Heart right ventricle (tissue), 16 donors: ENCODE measurements at regions not wholly inside any gene's neighbourhood (a gene's known extent, or its start where the extent isn't known, plus 50 kb on each side); places are given as distances from the start of the nearest gene placed in this dataset.

Source experiments
- ATAC-seq, 8 donors: fragments of 200-7000 bp; cut with Tn5 transposase; one replicate each; pipeline ENCODE4 v1.9.1; 2020; ENCODE audit warnings: mild to moderate bottlenecking in 8 of 8, moderate library complexity in 8 of 8, moderate number of reproducible peaks in 1 of 8
- DNase-seq, 2 donors: peaks; one replicate each; pipeline ENCODE4 v3.0.0-alpha.2; 2020
- H3K27ac ChIP-seq, 10 donors: fragments of 200-600 bp; sonication (generic) in 2 of 10; one replicate each; pipeline versions ENCODE4 v1.5.0 to v1.8.0; 2020 to 2022; ENCODE audit warnings: mild to moderate bottlenecking in 3 of 10
- H3K27me3 ChIP-seq, 7 donors: fragments of 200-600 bp; one replicate each; pipeline ENCODE4 v1.8.0; 2021 to 2022; ENCODE audit warnings: mild to moderate bottlenecking in 2 of 7
- H3K36me3 ChIP-seq, 9 donors: fragments of 200-600 bp; sonication (generic) in 1 of 9; one replicate each; pipeline versions ENCODE4 v1.5.0 to v1.8.0; 2020 to 2022; ENCODE audit warnings: mild to moderate bottlenecking in 2 of 9
- H3K4me1 ChIP-seq, 9 donors: fragments of 200-600 bp; sonication (generic) in 1 of 9; one replicate each; pipeline versions ENCODE4 v1.5.0 to v1.8.0; 2020 to 2022; ENCODE audit warnings: mild to moderate bottlenecking in 4 of 9
- H3K4me3 ChIP-seq, 10 donors: fragments of 200-600 bp; sonication (generic) in 2 of 10; one replicate each; pipeline versions ENCODE4 v1.5.0 to v1.8.0; 2020 to 2022; ENCODE audit warnings: mild to moderate bottlenecking in 7 of 10, moderate library complexity in 2 of 10
- H3K9me3 ChIP-seq, 11 donors: fragments of 200-600 bp in 10 of 11; sonication (generic) in 2 of 11; one replicate each; pipeline versions ENCODE4 v1.5.0 to v1.8.0; 2013 to 2022; ENCODE audit warnings: mild to moderate bottlenecking in 2 of 11, control low read depth in 1 of 11, moderate library complexity in 1 of 11
- CTCF ChIP-seq, 9 donors: fragments of 200-600 bp; sonication (generic) in 2 of 9; IDR thresholded peaks; one replicate each; pipeline versions ENCODE4 v1.5.0 to v1.8.0; 2021 to 2022; ENCODE audit warnings: antibody characterized with exemption in 9 of 9, mild to moderate bottlenecking in 5 of 9, moderate library complexity in 1 of 9
- WGBS, 2 donors: extraction: QIAGEN DNeasy Blood & Tissue Kit; methylation state at CpG; one replicate each; pipeline ENCODE4 v1.1.7; 2013; ENCODE audit warnings: inconsistent platforms in 1 of 2; 5-methylcytosine and 5-hydroxymethylcytosine counted together
- intact Hi-C, 10 donors: fragments of 100-400 bp; cut with DNase I; formaldehyde crosslinking; loops; one replicate each; pipeline versions ENCODE4 v1.11.1 to v1.14.2; 2022
- donor health status: Arrhythmogenic right ventricular cardiomyopathy.
- donor health status: ischemic (EF 13 %, LVEDD 7.1; RV severe dilation, severe dysfunction).
- donor health status: healthy with polysubstance abuse.
- donor health status: DM: no; HTN: yes; CAD: no.
- donor health status: DM: no; HTN: no; CAD: no.
- donor health status: ischemic (EF 25% LVEDD 6.9; RV normal size, moderate dysfunction).
- donor health status: ischemic (EF 25% LVEDD 5.7; RV mildly dilated, moderate dysfunction).
- donor health status: healthy.
- donor health status: DM: yes; HTN: yes; CAD: no.
- donor health status: Ischemic cardiomyopathy.
- donor health status: ischemic (EF 35%, LVEDD 5.7; RV mildly dilated, moderate dysfunction).
- donor health status: nonischemic (EF 11% LVEDD 7.7; RV severe dilation, severe dysfunction).
- donor health status: DM: yes; HTN: yes; CAD: no.
- donor health status: PGD.
- donor health status: ischemic (EF 29% LVEDD 5.4; RV normal size, mild dysfunction).
- donor health status: nonischemic (EF 23%, LVEDD 6.1; RV moderate dilation, normal function).

DNA sequence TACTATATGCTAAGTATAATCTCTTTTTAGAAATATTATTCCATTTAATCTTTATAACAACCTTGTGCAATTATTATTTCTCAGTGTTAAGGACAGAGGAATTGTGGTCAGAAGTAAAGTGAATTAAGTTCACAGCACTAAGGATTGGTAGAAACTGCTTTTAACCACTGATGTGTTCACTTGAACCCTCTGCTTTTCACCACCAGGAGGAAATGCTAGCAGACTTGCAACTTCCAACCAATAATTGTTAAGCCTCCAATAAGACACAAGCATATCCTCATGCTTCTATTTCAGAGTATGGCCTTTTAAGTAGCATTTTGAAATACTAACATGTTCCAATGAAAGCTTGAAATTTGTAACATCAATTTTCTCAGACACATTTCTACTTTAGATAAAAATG lies 527.4 kb downstream of the SI start:
- no peak for TF ChIP-seq CTCF (IDR thresholded peaks at IDR 0.05)
- ATAC-seq (no peak), DNase-seq (no peak)
- Histone ChIP-seq H3K27ac (no peak overlapping the region), H3K36me3 (no peaks in the 10 kb centered on the region), H3K4me3 (no peak overlapping the region), H3K9me3 (peaks cover 0 to 9% (median 0%) of the 10 kb centered on the region in 11 donors), H3K4me1 (no peaks in the 10 kb centered on the region), H3K27me3 (no peaks in the 10 kb centered on the region)
- intact Hi-C loops = no loop called here

GRCh38 chr3:164539215-164539614 lies 539.1 kb downstream of the SI start:
- H3K36me3 ChIP-seq = no peaks in the 10 kb centered on the region
- no peaks in the 10 kb centered on the region for H3K4me1 ChIP-seq
- intact Hi-C loops = no loop called here
- peaks cover 0 to 7% (median 0%) of the 10 kb centered on the region in 11 donors for H3K9me3 ChIP-seq
- H3K27ac ChIP-seq = no peak overlapping the region
- no peak for TF ChIP-seq CTCF (IDR thresholded peaks at IDR 0.05)
- H3K4me3 ChIP-seq = no peak overlapping the region
- no peak for ATAC-seq
- no peaks in the 10 kb centered on the region for H3K27me3 ChIP-seq
- no peak for DNase-seq
- WGBS, 2 donors = 39 to 43% methylated on average over 2 of the region's 2 CpGs

- intact Hi-C loops = no loop called here
- Histone ChIP-seq H3K27me3 (no peaks in the 10 kb centered on the region), H3K27ac (no peak overlapping the region), H3K4me1 (no peaks in the 10 kb centered on the region), H3K4me3 (no peak overlapping the region), H3K9me3 (peaks cover 0 to 7% (median 0%) of the 10 kb centered on the region in 11 donors), H3K36me3 (no peaks in the 10 kb centered on the region)
- DNase-seq = no peak
- ATAC-seq = no peak
- TF ChIP-seq CTCF (IDR thresholded peaks at IDR 0.05) = no peak
Observed at GRCh38 chr3:164537485-164537884, 540.8 kb downstream of the SI start.

GRCh38 chr3:164533275-164533674 lies 545.0 kb downstream of the SI start:
- TF ChIP-seq CTCF (IDR thresholded peaks at IDR 0.05) = no peak
- Histone ChIP-seq H3K9me3 (peaks cover 0 to 8% (median 0%) of the 10 kb centered on the region in 11 donors), H3K27me3 (no peaks in the 10 kb centered on the region), H3K4me3 (no peak overlapping the region), H3K27ac (no peak overlapping the region), H3K36me3 (no peaks in the 10 kb centered on the region), H3K4me1 (no peaks in the 10 kb centered on the region)
- intact Hi-C loops = no loop called here
- DNase-seq (no peak), ATAC-seq (no peak)
- WGBS, 2 donors = 81 to 84% methylated on average over 3 of the region's 3 CpGs

DNA sequence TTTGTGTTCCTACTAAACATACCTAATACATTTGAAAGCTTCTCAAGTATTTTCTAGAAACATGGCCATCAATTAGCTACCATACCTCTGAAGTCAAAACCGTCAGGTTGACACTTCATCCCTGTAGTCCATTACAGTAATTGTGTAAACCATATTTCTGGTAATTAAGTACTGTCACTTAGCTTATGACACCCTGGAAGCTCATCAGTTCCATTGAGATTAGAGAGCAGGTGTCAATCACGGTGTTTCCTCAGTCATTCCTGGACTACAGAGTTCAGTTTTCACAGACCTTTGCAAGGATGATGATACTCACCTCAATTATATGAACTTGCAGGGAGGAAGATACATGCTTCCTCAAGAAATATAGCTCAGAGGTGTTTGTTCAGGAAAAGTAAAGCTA lies 552.0 kb downstream of the SI start:
- H3K4me1 ChIP-seq = no peaks in the 10 kb centered on the region
- no peak for ATAC-seq

More for the DNA sequence above, 552.0 kb downstream of the SI start:
- Histone ChIP-seq H3K36me3 (no peaks in the 10 kb centered on the region), H3K27me3 (no peaks in the 10 kb centered on the region), H3K4me3 (no peak overlapping the region), H3K9me3 (peaks cover 0 to 16% (median 0%) of the 10 kb centered on the region in 11 donors), H3K27ac (no peak overlapping the region)
- no peak for TF ChIP-seq CTCF (IDR thresholded peaks at IDR 0.05)
- intact Hi-C loops = no loop called here
- DNase-seq = no peak
- 72 to 85% methylated on average over 2 of the region's 2 CpGs for WGBS, 2 donors
